Spleen (tissue), 11 donors: ENCODE measurements at regions not wholly inside any gene's neighbourhood (a gene's known extent, or its start where the extent isn't known, plus 50 kb on each side); places are given as distances from the start of the nearest gene placed in this dataset.

Source experiments
- DNase-seq: peaks from one replicate; pipeline ENCODE4 v3.0.0-alpha.2; 2020
- H3K27ac ChIP-seq, 8 donors: fragments of 200-600 bp; sonication (generic) in 7 of 8; 1 replicate in 4 of 8; 2 replicates in 4 of 8; pipeline versions ENCODE4 v1.5.0 to v1.8.0; 2016 to 2021; ENCODE audit warnings: inconsistent platforms in 4 of 8, mild to moderate bottlenecking in 4 of 8, moderate library complexity in 1 of 8
- H3K27me3 ChIP-seq, 7 donors: fragments of 200-600 bp; sonication (generic) in 6 of 7; replicated peaks in 1 of 7; 1 replicate in 4 of 7; 2 replicates in 3 of 7; pipeline versions ENCODE4 v1.5.0 to v1.8.0; 2016 to 2021; ENCODE audit warnings: inconsistent platforms in 3 of 7, mild to moderate bottlenecking in 1 of 7
- H3K36me3 ChIP-seq, 6 donors: fragments of 200-600 bp; sonication (generic) in 5 of 6; 1 replicate in 4 of 6; 2 replicates in 2 of 6; pipeline versions ENCODE4 v1.5.0 to v1.8.0; 2016 to 2021; ENCODE audit warnings: inconsistent platforms in 2 of 6
- H3K4me1 ChIP-seq, 6 donors: fragments of 200-600 bp; sonication (generic) in 5 of 6; 1 replicate in 3 of 6; 2 replicates in 3 of 6; pipeline versions ENCODE4 v1.5.0 to v1.8.0; 2016 to 2021; ENCODE audit warnings: inconsistent platforms in 3 of 6
- H3K4me3 ChIP-seq, 8 donors: fragments of 200-600 bp; sonication (generic) in 7 of 8; 1 replicate in 4 of 8; 2 replicates in 4 of 8; pipeline versions ENCODE4 v1.5.0 to v1.8.0; 2016 to 2021; ENCODE audit warnings: inconsistent platforms in 4 of 8, mild to moderate bottlenecking in 4 of 8, moderate library complexity in 2 of 8
- H3K9me3 ChIP-seq, 8 donors: fragments of 200-600 bp; sonication (generic) in 7 of 8; 1 replicate in 4 of 8; 2 replicates in 4 of 8; pipeline versions ENCODE4 v1.5.0 to v1.8.0; 2016 to 2021; ENCODE audit warnings: inconsistent platforms in 4 of 8
- CTCF ChIP-seq, 11 experiments: fragments of 200-600 bp in 7 of 11; fragments of 450-650 bp in 4 of 11; sonication (generic) in 4 of 11; IDR thresholded peaks in 8 of 11; conservative IDR thresholded peaks in 3 of 11; 1 replicate in 7 of 11; 2 replicates in 4 of 11; pipeline versions ENCODE4 v1.4.0 to v1.8.0; 2016 to 2021; ENCODE audit warnings: antibody characterized with exemption in 11 of 11, inconsistent platforms in 4 of 11, mild to moderate bottlenecking in 1 of 11
- POLR2A ChIP-seq, 3 donors: fragments of 450-650 bp; IDR thresholded peaks; one replicate each; pipeline ENCODE4 v1.5.1; 2017; ENCODE audit warnings: antibody characterized with exemption in 3 of 3, mild to moderate bottlenecking in 1 of 3
- POLR2AphosphoS5 ChIP-seq, 3 donors: sonication (generic); formaldehyde crosslinking; IDR thresholded peaks; one replicate each; pipeline ENCODE4 v1.5.1; 2017; ENCODE audit warnings: antibody characterized with exemption in 3 of 3
- WGBS, 5 donors: extraction: QIAGEN DNeasy Blood & Tissue Kit in 3 of 5; methylation state at CpG; one replicate each; pipeline versions ENCODE4 v1.1.5 to v1.1.7; 2013 to 2018; 5-methylcytosine and 5-hydroxymethylcytosine counted together
- intact Hi-C: fragments of 100-400 bp; cut with DNase I; formaldehyde crosslinking; loops from one replicate; pipeline ENCODE4 v1.15.0; 2023; ENCODE audit warnings: low total_unique reads
- donor health status: healthy with polysubstance abuse.
- donor health status: DM: no; HTN: no; CAD: no; lungs with moderate emphysema.
- donor health status: DM: no; HTN: no; CAD: no.
- donor health status: Bipolar disorder and iron deficiency.
- donor health status: healthy.
- donor health status: DM: no; HTN: no; CAD: no.
- donor health status: DM: yes; HTN: yes; CAD: no.

GRCh38 chr14:45526715-45527549 lies 273.9 kb upstream of the MIS18BP1 start:
- WGBS, 5 donors, result 34 to 62% (median 55%) methylated on average over 8 to 14 of the region's 14 CpGs
- no peak overlapping the region for H3K4me3 ChIP-seq
- H3K27ac ChIP-seq, result no peak overlapping the region
- DNase-seq, result peak; percentile 56
- no peaks in the 10 kb centered on the region for H3K4me1 ChIP-seq
- intact Hi-C loops, result no loop called here
- TF ChIP-seq POLR2A (IDR thresholded peaks at IDR 0.05) (no peak), POLR2AphosphoS5 (IDR thresholded peaks at IDR 0.05) (no peak), CTCF (IDR thresholded peaks at IDR 0.05 in 8 of 11, conservative IDR thresholded peaks at IDR 0.05 in 3 of 11) (no peak)
- H3K27me3 ChIP-seq, result no peaks in the 10 kb centered on the region
- H3K36me3 ChIP-seq, result no peaks in the 10 kb centered on the region
- H3K9me3 ChIP-seq, result peaks cover 0 to 13% (median 2%) of the 10 kb centered on the region in 8 donors

DNA sequence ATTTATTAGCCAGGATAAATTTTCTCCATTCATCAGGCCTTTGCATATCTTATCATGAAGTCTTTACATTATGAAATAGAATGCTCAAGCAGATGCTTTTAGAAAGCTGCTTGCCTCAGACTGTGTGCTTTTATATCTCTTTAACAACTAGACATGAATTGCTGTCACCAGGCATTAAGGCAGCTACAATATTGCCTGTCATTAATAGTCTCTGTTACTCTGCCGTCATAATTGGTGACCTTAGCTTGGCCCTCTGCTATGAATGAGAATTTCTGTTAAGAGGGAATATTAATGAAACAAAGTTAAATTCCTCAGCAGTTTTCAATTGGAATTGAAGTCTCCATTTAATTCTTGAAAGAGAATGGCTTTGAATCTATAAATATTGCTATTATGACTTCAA lies 266.8 kb upstream of the MIS18BP1 start:
- Histone ChIP-seq H3K27me3 (no peaks in the 10 kb centered on the region), H3K27ac (no peak overlapping the region), H3K4me3 (no peak overlapping the region), H3K36me3 (no peaks in the 10 kb centered on the region), H3K4me1 (no peaks in the 10 kb centered on the region), H3K9me3 (no peaks in the 10 kb centered on the region)
- WGBS, 5 donors, result 76 to 88% (median 83%) methylated on average over 1 of the region's 1 CpG
- DNase-seq, result no peak
- intact Hi-C loops, result no loop called here
- no peak for TF ChIP-seq POLR2A (IDR thresholded peaks at IDR 0.05)
- no peak for TF ChIP-seq CTCF (IDR thresholded peaks at IDR 0.05 in 8 of 11, conservative IDR thresholded peaks at IDR 0.05 in 3 of 11)
- no peak for TF ChIP-seq POLR2AphosphoS5 (IDR thresholded peaks at IDR 0.05)

GRCh38 chr14:45492876-45493275 lies 239.9 kb upstream of the MIS18BP1 start:
- no peaks in the 10 kb centered on the region for H3K36me3 ChIP-seq
- intact Hi-C loops, result no loop called here
- DNase-seq, result no peak
- no peak for TF ChIP-seq CTCF (IDR thresholded peaks at IDR 0.05 in 8 of 11, conservative IDR thresholded peaks at IDR 0.05 in 3 of 11)
- no peak overlapping the region for H3K27ac ChIP-seq
- H3K4me3 ChIP-seq, result no peak overlapping the region
- 67 to 80% (median 69%) methylated on average over 4 of the region's 4 CpGs for WGBS, 5 donors
- H3K4me1 ChIP-seq, result no peaks in the 10 kb centered on the region
- H3K9me3 ChIP-seq, result peaks cover 0 to 22% (median 6%) of the 10 kb centered on the region in 8 donors
- H3K27me3 ChIP-seq, result no peaks in the 10 kb centered on the region

GRCh38 chr14:45491914-45492313 lies 238.9 kb upstream of the MIS18BP1 start:
- no peak for DNase-seq
- intact Hi-C loops, result no loop called here
- 70 to 88% (median 78%) methylated on average over 3 of the region's 3 CpGs for WGBS, 5 donors
- no peak overlapping the region for H3K27ac ChIP-seq
- no peak for TF ChIP-seq CTCF (IDR thresholded peaks at IDR 0.05 in 8 of 11, conservative IDR thresholded peaks at IDR 0.05 in 3 of 11)
- no peak for TF ChIP-seq POLR2A (IDR thresholded peaks at IDR 0.05)
- no peak for TF ChIP-seq POLR2AphosphoS5 (IDR thresholded peaks at IDR 0.05)
- no peak overlapping the region for H3K4me3 ChIP-seq
- H3K27me3 ChIP-seq, result no peaks in the 10 kb centered on the region
- H3K4me1 ChIP-seq, result no peaks in the 10 kb centered on the region
- peaks cover 0 to 31% (median 9%) of the 10 kb centered on the region in 8 donors for H3K9me3 ChIP-seq
- H3K36me3 ChIP-seq, result no peaks in the 10 kb centered on the region
